OCI-LY7 (cell line): ENCODE measurements at regions not wholly inside any gene's neighbourhood (a gene's known extent, or its start where the extent isn't known, plus 50 kb on each side); places are given as distances from the start of the nearest gene placed in this dataset.

Experiments used
- BruUV-seq: library from RNA; stranded (reverse); fragments of 400-500 nt; replicated peaks from 2 replicates; lab custom pipeline; 2021; lab: Mats Ljungman, UMichigan
- CTCF ChIA-PET: fragments of 300-600 bp; sonication (Branson Sonifier 250); formaldehyde crosslinking; loops from one replicate; lab custom pipeline; 2022; ENCODE audit warnings: antibody characterized with exemption; ENCODE audit not compliant: unreplicated experiment; lab: Charles Lee
- POLR2A ChIA-PET: fragments of 300-600 bp; sonication (Branson Sonifier 250); formaldehyde crosslinking; loops from one replicate; lab custom pipeline; 2022; ENCODE audit warnings: antibody characterized with exemption; lab: Charles Lee
- DNase-seq: peaks from one replicate; pipeline ENCODE4 v3.0.0-alpha.2; 2015; ENCODE audit warnings: low spot score
- H2AFZ ChIP-seq: fragments of 200-600 bp; sonication (generic), shearing (Covaris generic); 2 replicates; pipeline ENCODE4 v1.6.1; 2014; ENCODE audit warnings: mild to moderate bottlenecking, antibody characterized with exemption, low read length, moderate library complexity
- H3K27ac ChIP-seq: fragments of 200-600 bp; sonication (generic); 2 replicates; pipeline ENCODE4 v1.5.1; 2014; ENCODE audit warnings: mixed run types, low read depth, mild to moderate bottlenecking, moderate library complexity, low read length, inconsistent platforms; ENCODE audit not compliant: poor library complexity, severe bottlenecking
- H3K36me3 ChIP-seq: fragments of 200-600 bp; sonication (generic); 2 replicates; pipeline ENCODE4 v1.6.1; 2014; ENCODE audit warnings: mild to moderate bottlenecking, antibody characterized with exemption, low read length, moderate library complexity, mixed read lengths; ENCODE audit not compliant: insufficient read depth
- H3K4me1 ChIP-seq: fragments of 200-600 bp; sonication (generic); 2 replicates; pipeline ENCODE4 v1.5.1; 2014; ENCODE audit warnings: mild to moderate bottlenecking, low read length; ENCODE audit not compliant: insufficient read depth, poor library complexity, severe bottlenecking
- H3K4me2 ChIP-seq: fragments of 200-600 bp; sonication (generic); 2 replicates; pipeline ENCODE4 v1.6.1; 2014; ENCODE audit warnings: mild to moderate bottlenecking, low read length
- H3K4me3 ChIP-seq: fragments of 200-600 bp; sonication (generic); 2 replicates; pipeline ENCODE4 v1.5.1; 2014; ENCODE audit warnings: mild to moderate bottlenecking, low read depth, low read length; ENCODE audit not compliant: poor library complexity, severe bottlenecking
- H3K79me2 ChIP-seq: fragments of 200-600 bp; sonication (generic); 2 replicates; pipeline ENCODE4 v1.6.1; 2016; ENCODE audit warnings: low read depth, mild to moderate bottlenecking, low read length, moderate library complexity, mixed read lengths; ENCODE audit not compliant: insufficient read depth
- H3K9me2 ChIP-seq: fragments of 200-600 bp; sonication (generic); 2 replicates; pipeline ENCODE4 v1.6.1; 2016; ENCODE audit warnings: mild to moderate bottlenecking, low read length, mixed read lengths; ENCODE audit not compliant: insufficient read depth
- H3K9me3 ChIP-seq: fragments of 200-600 bp; sonication (generic); 2 replicates; pipeline ENCODE4 v1.6.1; 2014; ENCODE audit warnings: mild to moderate bottlenecking, mixed run types, low read length, mixed read lengths
- H4K20me1 ChIP-seq: fragments of 200-600 bp; sonication (generic); 2 replicates; pipeline ENCODE4 v1.6.1; 2014; ENCODE audit warnings: mild to moderate bottlenecking, antibody characterized with exemption, low read length, moderate library complexity, mixed read lengths; ENCODE audit not compliant: insufficient read depth
- EZH2phosphoT487 ChIP-seq: fragments of 200-600 bp; sonication (generic); IDR thresholded peaks from 2 replicates; pipeline ENCODE4 v1.6.1; 2018; ENCODE audit warnings: low read depth, borderline replicate concordance, mild to moderate bottlenecking, mixed run types, antibody characterized with exemption, low read length, moderate library complexity, mixed read lengths
- intact Hi-C: fragments of 100-400 bp; cut with micrococcal nuclease; formaldehyde crosslinking; loops from one replicate; pipeline ENCODE4 v1.10.0; 2022; ENCODE audit not compliant: unreplicated experiment
- TF ChIP-seq, protein P1 (sequence below): fragments of 200-600 bp; sonication (generic); conservative IDR thresholded peaks from 2 replicates; pipeline ENCODE4 v1.5.1; 2014; ENCODE audit warnings: mild to moderate bottlenecking, antibody characterized with exemption, low read length, moderate library complexity, mixed read lengths

DNA sequence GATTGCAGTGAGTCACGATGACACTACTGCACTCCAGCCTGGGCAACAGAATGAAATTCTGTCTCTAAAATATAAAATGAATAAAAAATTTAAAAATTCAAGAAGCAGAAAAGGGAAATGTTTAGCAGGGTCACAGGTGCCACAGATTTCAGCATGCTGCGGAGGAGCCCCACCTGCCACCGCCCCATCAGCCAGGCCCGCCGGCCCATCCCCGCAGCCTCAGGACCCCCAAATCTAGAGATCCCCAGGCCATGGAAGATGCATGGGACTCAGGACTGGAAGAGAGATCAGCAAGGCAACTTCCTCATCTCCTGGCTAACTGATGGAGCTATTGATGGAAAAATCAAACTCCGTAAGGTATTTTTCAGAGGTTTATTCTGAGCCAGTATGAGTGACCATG is 208.2 kb downstream of the UQCRFS1 start:
- POLR2A ChIA-PET: no interaction called here
- no peak for TF ChIP-seq EZH2phosphoT487
- TF ChIP-seq, protein P1, sequence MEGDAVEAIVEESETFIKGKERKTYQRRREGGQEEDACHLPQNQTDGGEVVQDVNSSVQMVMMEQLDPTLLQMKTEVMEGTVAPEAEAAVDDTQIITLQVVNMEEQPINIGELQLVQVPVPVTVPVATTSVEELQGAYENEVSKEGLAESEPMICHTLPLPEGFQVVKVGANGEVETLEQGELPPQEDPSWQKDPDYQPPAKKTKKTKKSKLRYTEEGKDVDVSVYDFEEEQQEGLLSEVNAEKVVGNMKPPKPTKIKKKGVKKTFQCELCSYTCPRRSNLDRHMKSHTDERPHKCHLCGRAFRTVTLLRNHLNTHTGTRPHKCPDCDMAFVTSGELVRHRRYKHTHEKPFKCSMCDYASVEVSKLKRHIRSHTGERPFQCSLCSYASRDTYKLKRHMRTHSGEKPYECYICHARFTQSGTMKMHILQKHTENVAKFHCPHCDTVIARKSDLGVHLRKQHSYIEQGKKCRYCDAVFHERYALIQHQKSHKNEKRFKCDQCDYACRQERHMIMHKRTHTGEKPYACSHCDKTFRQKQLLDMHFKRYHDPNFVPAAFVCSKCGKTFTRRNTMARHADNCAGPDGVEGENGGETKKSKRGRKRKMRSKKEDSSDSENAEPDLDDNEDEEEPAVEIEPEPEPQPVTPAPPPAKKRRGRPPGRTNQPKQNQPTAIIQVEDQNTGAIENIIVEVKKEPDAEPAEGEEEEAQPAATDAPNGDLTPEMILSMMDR: no peak

DNA sequence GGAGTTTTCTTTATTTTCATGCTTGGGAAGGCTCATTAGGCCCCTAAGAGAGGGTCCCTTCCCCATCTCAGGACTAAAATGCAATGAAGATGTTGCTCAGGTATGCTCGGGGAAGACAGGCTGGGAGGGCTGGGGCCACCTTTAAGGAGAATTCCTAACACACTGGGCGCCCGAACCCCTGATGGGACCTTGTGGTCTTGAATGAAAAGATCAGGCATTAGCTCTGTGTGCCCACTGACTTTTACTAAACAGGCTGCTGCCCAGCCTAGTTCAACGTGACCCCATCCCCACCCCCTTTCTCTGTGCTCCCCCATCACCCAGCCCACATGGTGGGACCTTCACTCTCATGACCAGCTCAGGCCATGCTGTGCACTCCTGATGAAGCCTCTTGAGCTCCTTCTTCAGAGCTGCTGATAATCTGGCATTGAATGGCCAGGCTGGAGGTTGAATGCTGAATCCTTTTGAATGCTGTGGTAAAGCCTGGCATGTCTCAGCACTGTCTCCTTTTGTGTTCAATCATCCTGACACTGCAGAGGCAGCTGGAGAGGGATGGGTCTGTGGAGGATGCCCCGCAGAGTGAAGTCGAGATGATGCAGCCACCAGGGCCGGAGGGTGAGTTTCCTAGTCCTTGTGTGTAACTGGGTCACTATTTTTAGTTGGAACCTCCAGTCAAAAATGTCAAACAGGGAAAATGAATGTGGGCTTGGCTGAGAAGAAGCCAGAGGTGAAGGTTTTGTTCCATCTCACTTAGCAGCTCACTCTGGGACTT is 209.1 kb downstream of the UQCRFS1 start:
- Histone ChIP-seq H3K4me2 (no peak overlapping the region), H2AFZ (no peak overlapping the region), H4K20me1 (no peaks in the 10 kb centered on the region), H3K79me2 (no peaks in the 10 kb centered on the region), H3K36me3 (no peaks in the 10 kb centered on the region), H3K9me2 (no peaks in the 10 kb centered on the region), H3K4me3 (no peak overlapping the region), H3K4me1 (no peaks in the 10 kb centered on the region), H3K27ac (no peak overlapping the region), H3K9me3 (no peaks in the 10 kb centered on the region)
- TF ChIP-seq, protein P1: no peak
- TF ChIP-seq EZH2phosphoT487: no peak
- intact Hi-C loops: no loop called here
- POLR2A ChIA-PET: no interaction called here
- no TSS peak for BruUV-seq
- no peak for DNase-seq
- CTCF ChIA-PET: no interaction called here

More for the DNA sequence above, 208.2 kb downstream of the UQCRFS1 start:
- Histone ChIP-seq H3K9me3 (no peaks in the 10 kb centered on the region), H3K4me3 (no peak overlapping the region), H4K20me1 (no peaks in the 10 kb centered on the region), H3K27ac (no peak overlapping the region), H2AFZ (no peak overlapping the region), H3K4me1 (no peaks in the 10 kb centered on the region), H3K36me3 (no peaks in the 10 kb centered on the region), H3K79me2 (no peaks in the 10 kb centered on the region), H3K4me2 (no peak overlapping the region), H3K9me2 (no peaks in the 10 kb centered on the region)
- no peak for DNase-seq
- no TSS peak for BruUV-seq
- CTCF ChIA-PET: no interaction called here
- intact Hi-C loops: no loop called here

DNA sequence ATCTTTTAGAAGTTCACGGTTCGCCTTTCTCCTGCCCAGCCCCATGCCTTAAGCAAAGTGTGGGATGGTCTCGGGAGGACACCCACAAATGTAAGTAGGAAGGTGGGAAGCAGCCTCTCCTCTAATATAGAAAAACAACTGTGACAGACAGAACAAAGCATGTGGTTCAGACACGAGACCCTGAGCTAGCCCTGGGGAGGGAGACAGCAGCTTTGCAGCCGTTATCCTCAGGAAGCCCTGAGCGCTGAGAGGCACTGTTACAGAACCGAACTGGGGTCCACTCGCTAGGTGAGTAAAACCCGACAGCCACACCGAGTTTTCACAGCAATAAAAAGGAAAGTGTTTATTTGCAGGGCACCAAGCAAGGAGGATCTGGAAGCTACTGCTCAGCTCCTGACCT is 210.6 kb downstream of the UQCRFS1 start:
- no peak overlapping the region for H3K4me2 ChIP-seq
- ChIA-PET CTCF (no interaction called here), POLR2A (interaction anchor here (0.6 kb wide), 1 partner anchor 260 kb away, joined by 3 read pairs; no protein-coding TSS in a partner anchor)
- no peaks in the 10 kb centered on the region for H3K9me2 ChIP-seq
- no peak for DNase-seq
- no TSS peak for BruUV-seq
- no peak overlapping the region for H3K27ac ChIP-seq
- no peaks in the 10 kb centered on the region for H3K9me3 ChIP-seq
- intact Hi-C loops: no loop called here
- H4K20me1 ChIP-seq: no peaks in the 10 kb centered on the region
- no peaks in the 10 kb centered on the region for H3K79me2 ChIP-seq
- no peaks in the 10 kb centered on the region for H3K36me3 ChIP-seq
- no peak overlapping the region for H2AFZ ChIP-seq
- no peak overlapping the region for H3K4me3 ChIP-seq
- no peaks in the 10 kb centered on the region for H3K4me1 ChIP-seq
- TF ChIP-seq, protein P1: no peak
- TF ChIP-seq EZH2phosphoT487: no peak
